Effector CD8-positive, alpha-beta T cell (primary cell): ENCODE measurements at regions not wholly inside any gene's neighbourhood (a gene's known extent, or its start where the extent isn't known, plus 50 kb on each side); places are given as distances from the start of the nearest gene placed in this dataset.

Source experiments
- DNase-seq: peaks from one replicate; lab custom pipeline; 2025; lab: John Stamatoyannopoulos, UW

DNA sequence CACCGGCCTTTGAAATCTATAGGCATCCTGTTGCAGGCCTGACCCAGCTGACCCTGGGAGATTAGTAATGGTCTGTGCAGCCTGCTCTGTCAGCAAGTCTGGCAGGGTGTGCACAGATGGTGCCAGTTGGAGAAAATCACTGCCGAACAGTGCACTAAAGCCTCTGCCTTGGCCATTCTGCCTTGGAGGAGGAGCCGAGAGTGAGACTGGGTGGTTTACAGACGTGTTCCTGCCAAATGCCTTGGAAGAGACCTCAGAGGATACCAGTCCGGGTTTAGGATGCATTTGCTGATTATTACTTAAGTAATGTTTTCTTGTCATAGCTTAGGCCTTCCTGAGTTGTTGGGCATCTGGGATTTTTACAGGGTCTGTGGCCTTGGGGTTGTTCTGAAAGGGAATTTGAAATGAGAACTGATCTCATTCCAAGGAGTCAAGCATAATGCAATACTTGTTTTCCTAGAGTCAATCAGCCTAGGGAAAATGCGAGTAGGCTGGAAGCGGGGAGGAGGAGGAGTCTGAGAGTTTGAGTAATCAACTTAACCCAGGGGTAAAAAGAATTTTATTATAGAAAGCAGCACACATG lies 292.1 kb downstream of the SOX4 start:
- no peak for DNase-seq

DNA sequence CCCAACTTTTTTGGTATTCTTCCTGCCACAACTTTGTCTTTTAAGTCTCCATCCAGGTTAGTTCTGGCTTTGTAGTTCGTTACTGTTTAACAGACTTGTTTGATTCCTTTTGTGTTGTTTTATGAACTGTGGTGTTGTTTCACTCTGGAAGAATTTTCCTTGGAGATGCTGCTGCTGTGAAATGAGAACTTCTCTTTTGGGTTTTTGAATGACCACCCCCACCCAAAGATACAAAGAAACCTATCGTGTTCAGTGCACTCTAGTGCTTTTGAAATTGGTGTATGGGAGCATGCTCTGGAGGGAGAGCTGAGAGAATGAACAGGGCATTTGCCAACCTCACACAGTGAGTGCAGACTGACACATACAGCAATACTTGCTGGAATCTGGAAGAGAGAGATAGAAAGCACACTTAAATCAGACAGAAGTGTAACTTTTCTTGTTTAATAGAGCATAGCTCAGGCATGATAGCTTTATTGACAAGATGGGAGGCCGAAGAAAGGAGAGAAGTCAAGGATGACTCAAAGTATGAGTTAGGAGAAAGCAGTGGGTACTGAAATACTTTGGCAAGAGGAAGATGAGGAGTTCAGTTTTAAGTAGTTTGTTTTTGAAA lies 293.1 kb downstream of the SOX4 start:
- DNase-seq = no peak

DNA sequence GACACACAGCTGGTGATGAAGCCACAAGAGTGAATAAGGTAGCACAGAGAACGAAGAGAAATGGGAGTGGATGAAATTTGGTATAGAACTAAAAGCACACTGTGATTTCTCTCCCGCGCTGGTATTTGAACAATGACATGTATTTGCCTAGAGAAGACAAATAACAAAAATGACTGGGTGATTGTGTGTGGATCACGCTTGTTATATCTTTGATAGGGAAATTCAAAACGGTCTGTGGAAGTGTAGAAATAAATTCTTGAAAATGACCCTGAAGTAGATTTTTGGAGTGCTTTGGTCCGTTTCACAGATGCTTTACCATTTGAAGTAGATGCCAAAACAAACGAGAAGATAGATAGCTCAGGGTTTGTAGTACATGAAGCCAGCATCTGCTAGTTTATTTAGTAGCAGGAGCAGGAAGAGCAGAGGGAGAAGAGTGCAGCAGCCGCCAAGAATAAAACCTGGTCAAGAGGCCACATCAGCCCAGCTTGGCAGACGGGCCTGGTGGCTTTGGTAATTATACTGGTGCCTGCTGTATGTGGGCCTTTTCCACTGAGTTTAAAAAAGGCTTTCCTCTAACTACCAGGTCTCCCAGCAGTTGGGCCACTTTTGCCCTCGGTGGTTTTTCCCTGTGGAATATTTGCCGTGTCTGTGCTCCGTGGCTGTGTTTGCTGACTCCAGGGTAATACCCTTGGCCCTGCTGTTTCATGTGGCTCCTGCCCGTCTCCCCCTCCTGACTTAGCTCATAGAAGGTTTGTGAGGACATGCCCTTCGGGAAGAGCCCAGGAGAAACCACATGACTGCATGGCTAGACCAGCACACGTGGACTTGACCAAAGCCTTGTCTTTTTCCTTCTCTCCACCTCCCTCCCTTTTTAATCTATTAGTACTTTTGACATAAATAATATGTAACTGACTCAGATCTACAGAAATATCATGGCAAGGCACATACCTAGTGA lies 294.0 kb downstream of the SOX4 start:
- no peak for DNase-seq

DNA sequence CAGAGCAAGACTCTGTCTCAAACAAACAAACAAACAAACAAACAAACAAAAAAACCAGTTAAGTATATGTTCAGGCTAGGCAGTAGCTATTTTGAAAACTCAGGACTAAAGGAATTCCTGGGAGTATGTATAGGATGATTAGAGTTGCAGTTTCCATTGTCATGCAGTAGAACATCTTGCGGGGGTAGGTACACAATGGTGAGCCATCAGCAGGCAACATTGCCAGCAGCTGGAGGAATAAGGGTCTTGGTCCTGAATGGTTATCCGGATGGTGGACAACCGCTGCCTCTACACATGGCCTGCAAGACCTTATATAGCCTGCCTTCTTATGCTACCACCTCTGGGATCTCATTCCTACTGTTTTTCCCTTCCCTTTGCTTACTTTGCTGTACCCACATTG lies 297.5 kb downstream of the SOX4 start:
- DNase-seq = no peak

DNA sequence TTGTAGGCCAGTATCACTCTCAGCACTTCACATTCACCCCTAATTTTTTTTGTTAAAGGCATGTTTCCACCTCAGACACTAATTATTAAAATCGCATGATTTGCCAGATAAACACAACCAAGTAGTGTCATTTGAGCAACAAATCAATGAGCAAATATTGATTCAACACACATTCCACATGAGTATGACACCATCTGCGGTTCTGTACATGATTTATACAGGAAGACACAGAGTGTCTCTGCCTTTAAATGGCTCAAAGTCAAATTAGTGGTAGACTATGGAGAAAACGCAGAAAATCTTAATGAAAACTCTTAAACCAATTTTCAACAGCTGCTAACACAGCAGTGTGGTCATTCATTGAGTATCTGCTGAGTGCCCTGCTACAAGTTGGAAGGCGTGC lies 300.2 kb downstream of the SOX4 start:
- DNase-seq = no peak

DNA sequence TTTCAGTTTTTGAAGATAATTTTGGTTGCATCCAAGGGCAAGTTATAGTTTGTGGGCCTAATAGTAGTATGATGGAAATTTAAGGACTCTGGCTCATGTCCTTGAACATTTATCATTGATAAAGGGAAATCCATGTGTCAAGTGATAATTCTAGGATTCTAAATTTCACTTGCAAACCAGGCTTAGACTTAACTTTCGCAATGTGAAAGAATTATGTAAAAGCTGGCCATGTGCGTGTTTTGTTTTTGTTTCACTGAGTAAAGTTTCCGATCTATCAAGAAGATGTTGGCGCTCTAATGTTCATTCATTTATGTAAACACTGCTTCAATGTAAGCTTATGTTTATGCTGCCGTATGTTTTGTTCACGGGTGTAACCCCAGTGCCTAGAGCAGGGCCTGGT lies 302.0 kb downstream of the SOX4 start:
- no peak for DNase-seq

DNA sequence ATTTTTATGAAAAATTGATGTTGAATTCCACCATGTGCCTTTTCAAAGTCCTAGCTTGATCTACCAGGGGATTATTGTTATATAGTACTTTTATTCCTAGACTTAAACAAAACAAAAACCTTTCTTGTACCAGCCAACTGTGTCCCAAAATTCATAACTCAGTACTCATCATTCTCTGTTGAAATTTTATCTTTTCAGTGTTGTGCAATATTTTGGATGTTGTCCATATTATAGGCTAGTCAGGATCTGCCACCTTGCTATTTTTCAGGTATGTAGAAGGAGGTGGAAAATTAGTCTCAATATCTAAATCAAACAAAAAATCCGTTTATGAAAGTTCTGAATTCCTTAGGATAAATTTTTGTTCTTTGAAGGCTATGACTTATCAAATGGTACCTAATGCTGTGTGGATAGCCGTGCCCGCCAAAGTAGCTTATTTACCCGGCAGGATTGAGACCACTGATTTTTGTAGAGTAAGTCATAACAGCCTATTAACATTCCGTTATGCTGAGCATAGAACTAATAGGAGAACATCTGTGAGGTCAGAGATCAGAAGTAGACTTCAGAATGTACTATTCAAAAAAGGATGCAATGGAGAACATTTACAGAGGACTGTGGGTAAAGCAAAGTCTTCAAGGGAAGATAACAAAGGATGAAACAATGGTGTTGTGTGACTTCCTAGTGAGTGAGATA lies 304.7 kb downstream of the SOX4 start:
- no peak for DNase-seq

DNA sequence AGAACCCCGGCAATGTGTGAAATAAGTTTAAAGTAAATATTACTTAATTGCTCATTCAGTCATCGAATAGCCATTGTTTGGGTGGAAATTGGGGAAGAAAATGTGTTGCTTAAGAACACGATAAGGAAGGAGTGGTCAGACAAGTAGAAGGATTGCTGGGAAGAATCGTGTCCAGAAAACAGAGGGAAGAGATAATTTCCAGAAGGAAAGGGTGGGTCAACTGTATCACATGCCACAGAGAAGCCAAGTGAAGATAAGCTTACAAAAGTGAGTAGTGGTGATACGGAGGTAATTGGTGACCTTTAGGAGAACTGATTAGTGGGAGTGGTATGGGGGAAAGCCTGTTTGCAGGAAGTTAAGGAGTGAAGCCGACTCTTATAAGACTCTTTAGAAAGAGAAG lies 306.2 kb downstream of the SOX4 start:
- DNase-seq = no peak

DNA sequence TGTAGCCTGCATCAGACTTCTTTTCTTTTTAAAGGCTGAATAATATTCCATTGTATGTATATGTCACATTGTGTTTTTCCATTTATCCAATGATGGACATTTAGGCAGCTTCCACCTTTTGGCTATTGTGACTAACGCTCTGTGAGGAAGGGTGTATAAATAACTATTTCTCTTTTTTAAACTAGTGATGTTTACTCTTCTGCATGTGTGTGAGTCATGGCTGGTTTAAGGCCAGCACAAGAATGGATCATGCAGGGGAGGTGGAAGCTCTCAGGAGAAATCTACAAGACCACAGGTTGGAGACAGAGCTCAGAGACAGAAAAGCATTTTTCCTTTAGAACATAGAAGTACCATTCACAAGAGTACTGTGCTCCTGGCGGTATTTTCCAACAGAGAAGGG lies 307.2 kb downstream of the SOX4 start:
- no peak for DNase-seq

DNA sequence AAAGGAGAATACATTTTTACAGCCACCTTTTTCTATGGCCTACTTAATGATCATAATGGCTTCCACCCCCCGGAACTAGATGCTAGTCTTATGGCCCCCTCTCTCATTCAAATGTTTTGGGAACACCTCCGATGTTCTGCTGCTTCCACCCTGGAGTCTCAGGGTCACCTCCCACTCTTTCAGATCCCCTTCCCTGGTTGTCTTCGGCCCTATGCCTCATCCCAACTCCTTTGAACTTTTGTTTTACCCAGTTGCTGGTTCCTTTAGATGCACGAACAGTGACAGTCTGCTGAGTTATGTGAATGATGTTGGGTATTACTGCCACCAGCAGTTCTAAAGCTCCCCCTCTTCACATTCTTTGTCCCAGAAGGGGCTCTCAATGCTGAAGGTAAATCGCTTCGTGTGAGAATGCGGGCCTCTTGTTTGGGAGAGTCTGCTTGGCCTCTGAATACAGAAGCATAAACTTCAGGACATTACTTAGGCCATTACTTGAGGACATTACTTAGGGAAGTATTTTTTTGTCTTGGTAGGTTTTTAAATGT lies 309.1 kb downstream of the SOX4 start:
- DNase-seq = no peak

DNA sequence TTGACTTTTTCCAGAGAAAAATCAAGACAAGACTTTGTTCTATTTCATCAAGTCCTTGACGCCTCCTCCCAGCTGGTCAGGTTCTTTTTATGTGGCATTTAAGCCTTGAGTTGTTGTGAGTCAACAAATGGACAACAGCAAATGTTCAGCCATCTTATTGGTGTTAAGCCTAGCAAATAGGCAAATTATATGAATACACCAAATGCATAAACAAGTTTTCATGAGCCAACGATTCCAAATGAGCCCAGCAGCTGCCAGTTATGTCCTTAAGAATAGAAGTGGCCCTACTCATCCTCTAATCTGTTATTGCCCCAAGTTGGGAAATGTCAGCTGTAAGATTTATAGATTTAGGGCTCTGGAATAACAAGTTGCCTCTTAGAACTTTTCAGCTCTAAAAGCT lies 312.0 kb downstream of the SOX4 start:
- DNase-seq = no peak

DNA sequence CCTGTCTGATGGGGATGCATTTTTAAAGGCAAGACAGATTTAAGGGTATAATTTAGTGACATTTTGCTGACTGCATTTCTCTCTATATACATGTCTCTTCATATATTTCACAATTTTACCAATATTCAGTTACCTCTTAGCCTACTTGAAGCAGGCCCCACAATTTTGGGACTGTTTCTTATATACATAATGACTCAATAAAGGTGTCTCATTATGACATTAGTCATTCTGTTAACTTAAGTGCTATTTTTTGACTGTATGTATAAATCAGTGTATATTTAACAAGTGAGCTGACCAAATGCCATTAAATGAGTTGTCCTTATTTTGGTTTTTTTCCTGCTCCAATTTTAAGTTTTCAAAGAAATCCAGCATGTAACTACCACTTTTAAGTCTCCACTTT lies 313.3 kb downstream of the SOX4 start:
- no peak for DNase-seq

DNA sequence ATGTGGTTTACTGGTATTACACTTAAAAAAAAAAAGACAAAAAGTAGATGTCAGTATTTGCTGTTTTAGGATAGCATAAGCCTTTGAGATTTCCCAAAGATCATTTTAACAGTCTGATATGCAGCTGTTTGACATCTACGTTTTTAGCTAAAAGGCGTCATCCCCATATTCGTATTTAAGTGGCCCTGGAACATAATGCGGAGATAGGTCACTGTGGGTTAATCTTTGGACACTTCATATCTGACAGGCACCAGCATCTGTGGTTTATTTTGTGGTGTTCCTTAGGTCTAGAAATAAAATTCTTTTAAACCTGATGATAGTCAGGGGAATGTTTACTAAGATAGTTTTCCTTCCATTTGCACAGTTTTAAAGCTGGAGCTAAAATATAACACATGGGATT lies 313.7 kb downstream of the SOX4 start:
- DNase-seq = no peak

DNA sequence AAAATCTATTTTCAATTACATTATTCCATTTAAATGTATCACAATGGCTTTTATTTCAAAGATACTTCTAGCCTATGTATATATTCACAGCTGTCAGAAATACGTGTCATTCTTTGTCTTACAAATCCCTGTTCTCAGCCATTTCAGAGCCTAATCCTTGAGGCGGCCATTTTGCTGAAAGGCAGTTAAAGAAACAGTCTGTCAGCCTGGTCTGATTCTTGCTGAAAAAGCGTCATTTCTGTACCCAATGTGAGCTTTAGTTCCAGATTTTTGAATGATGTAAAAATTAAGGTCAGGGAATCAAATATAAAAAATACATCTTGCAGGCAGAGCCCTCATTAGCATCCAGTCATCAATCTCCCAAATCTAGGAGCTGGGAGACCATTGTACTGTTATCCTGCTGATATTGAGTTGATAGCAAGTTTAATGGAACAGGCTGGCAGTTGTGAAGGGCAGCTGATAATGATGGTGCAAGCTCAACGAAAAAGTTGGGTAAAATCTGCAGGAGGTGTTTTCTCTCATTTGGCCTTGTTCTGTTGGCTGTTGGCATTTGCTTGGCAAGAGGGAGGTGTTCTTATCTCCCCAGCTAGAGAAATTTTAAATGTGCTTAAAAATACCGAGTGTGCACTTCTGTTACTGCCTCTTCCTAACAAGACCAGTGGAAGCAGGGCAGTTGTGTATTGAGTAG lies 314.8 kb downstream of the SOX4 start:
- no peak for DNase-seq

DNA sequence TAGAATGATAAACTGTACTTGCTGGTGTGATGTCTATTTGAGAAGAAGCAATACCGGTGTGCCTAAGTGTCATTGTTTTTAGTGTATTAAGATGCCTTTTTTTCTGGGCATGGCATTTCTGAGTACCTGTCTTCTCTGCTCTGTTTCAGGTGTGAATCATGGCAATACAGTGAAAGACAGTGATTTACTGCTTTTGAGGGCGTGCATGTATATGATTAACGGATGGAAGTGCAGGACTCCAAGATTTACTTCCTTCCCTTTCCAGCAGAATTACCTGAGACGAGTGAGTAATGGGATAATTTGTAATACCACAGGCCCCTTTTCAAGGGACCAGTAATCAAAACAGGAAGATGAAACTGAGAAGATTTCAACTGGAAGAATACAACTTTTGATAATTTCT lies 315.8 kb downstream of the SOX4 start:
- DNase-seq = no peak

DNA sequence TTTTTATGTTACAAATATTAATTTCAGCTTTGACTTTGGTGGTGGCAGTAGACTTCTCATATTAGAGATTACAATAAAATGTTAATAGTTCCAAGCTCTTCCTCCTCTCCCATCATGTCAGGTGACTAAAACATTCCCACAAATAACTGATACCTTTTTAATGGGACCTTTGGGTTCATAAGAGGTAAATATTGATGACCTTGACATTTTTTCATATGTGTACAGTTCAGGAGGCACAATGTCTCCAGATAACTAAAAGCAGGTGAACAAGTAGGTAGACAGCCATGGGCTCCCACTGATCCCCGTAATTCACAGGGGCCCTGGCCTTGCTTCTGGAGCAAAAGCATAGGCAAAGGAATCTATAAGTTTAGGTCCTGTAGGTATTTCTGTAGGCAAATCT lies 317.7 kb downstream of the SOX4 start:
- no peak for DNase-seq

DNA sequence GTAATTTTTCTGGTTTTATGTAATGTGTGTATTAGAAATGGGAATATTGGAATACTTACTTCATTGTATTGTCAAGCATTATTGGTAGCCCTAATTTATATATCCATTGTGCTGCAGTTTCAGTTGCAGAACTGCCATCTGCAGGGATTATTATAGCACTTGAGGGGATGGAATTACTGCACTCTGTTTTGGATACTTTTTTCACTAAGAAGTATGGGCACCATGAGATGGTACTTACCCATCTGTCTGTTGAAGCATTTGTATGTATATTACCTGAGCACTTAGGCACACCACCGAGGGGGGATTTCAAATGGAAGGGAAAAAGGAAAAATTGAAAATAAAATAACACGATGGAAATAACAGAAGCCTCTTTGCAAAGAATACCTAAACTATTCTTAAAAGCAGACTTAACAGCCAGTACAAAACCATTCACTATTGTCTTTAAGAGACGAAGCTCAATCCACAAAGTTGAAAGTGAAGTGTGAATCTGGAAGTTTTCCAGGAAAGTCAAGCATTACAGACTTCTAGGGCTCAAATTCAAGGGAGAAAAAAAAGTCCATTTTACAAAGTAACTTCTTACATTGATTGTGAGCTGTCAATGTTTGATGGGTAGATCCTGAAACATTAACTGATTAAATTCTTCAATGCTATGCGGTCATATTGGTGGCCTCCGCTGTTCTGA lies 318.7 kb downstream of the SOX4 start:
- no peak for DNase-seq

DNA sequence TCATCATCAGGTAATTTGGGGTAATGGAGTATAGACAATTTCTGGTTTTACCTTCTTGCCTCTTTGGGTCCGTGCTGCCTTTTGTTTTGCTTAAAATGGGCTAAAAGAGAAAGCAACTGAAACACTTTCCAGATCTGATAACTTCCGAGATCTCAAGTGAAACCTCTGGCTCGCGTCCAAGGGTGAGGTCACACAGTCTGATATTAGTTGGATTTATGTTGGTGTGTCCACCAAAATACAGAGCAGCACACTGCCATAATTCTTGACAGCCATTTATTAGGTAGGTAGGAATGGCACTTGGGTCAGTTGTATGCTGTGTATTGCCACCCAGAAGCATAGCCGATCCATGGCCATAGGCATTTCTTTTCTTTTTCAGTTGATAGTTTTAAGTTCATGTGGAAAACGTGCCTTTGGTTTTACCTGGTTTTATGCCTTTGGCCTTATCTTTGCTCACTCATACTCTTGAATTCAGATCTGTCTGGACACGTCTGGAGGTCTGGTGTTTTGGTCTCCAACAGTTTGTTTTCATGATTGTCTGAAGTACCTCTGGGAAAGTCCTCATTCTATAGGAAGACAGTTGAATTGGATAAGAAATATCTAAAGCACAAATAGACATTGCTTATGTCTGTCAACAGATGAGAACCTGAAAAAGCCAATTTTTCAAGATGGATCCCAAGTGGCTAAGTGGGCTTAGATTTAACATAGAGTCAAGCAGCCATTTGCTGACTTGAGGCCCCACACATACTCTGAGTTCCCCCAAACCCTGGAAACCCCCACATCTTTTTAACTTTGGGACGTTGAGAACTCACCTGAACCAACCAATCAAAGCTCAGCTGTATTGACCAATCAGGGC lies 320.8 kb downstream of the SOX4 start:
- DNase-seq = no peak

DNA sequence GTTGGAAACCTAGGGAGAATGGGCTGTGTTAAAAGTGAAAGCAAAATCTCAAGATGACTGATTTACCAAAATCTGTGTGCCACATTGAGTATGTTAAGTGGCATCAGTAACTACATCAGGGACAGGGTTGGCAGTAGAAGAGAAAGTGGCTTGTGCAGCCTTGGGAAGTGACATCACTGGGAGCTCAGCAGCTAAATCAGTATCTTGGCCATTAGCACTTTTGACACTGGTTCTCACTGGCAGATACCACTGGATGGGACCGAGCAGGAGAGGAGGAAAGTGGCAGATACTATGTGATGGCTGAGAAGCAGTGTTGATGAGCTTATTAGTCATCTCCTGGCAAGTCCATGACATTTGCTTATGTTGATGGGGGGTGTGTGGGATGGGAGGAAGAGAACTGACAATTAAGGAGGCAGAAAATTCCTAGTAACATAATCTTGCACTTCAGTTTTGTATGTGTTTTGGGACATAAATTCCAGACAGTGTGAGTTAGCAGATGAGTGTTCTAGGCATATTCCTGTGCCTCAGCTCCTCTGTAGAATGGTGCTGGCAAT lies 322.2 kb downstream of the SOX4 start:
- no peak for DNase-seq

DNA sequence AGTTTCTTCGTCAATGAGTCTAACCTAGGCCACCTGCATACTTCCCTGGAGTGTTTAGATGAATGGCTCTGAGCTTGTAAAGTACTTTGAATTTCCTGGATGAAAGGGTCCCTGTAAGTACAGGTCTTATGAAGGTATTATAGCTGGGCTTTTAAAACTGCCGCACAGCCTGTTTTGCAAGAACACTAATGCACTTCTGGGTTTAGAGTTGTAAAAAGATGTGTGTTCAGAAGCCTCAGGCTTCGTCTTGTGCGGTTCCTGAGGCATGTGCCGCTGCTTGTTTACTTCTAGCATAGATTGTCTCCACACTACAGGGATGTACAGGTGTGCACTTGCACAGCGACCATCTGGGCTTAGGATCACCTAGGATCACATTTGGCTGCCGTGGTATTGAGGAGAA lies 324.5 kb downstream of the SOX4 start:
- DNase-seq = no peak
